GM12892 (cell line): ENCODE measurements at regions not wholly inside any gene's neighbourhood (a gene's known extent, or its start where the extent isn't known, plus 50 kb on each side); places are given as distances from the start of the nearest gene placed in this dataset.

ENCODE experiments used
- DNase-seq: peaks from one replicate; pipeline ENCODE4 v3.0.0; 2011; ENCODE audit not compliant: insufficient read length
- FAIRE-seq: peaks from 2 replicates; lab custom pipeline; 2011; peaks lifted over from hg19 to GRCh38; lab: Jason Lieb, UNC
- POLR2A ChIP-seq: IDR thresholded peaks from 2 replicates; pipeline ENCODE4 v1.6.1; 2011; ENCODE audit warnings: low read depth, low read length, control low read depth
- POLR2AphosphoS5 ChIP-seq: IDR thresholded peaks from 2 replicates; pipeline ENCODE4 v1.6.1; 2011; ENCODE audit warnings: low read depth, low read length, control low read depth
- TAF1 ChIP-seq: IDR thresholded peaks from 2 replicates; pipeline ENCODE4 v1.6.1; 2011; ENCODE audit warnings: low read depth, mild to moderate bottlenecking, control low read depth, low read length, borderline replicate concordance

DNA sequence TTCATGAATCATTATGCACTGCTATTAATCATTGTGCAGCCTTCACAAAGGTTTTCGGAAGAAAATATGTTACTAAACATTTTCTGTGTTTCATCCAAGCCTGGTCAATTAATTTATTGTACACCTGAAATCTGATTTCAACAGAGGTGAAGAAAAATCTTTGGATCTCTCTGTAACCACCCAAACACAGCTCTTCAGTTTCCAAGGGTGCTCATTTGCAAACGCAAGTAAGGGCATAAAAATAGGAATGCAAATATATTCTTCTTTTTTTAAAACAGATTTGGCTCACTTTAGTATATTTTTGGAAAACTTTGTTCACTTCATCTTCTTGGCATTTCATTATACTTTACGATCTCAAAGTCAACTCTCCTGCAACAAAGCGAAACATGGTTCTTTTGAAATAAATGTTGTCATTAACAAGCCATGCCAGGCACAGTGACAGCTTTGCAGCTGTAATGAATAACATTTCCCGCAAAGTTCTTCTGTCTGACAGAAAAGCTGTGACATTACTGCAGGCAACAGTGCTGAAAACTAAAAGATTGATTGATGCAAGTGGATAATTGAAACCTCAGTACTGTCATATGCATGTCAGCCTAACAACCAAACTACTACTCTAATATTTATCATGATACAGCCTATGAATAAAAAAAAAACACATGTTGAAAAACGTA, 348.3 kb downstream of the FRK start:
- FAIRE-seq, result no peak

DNA sequence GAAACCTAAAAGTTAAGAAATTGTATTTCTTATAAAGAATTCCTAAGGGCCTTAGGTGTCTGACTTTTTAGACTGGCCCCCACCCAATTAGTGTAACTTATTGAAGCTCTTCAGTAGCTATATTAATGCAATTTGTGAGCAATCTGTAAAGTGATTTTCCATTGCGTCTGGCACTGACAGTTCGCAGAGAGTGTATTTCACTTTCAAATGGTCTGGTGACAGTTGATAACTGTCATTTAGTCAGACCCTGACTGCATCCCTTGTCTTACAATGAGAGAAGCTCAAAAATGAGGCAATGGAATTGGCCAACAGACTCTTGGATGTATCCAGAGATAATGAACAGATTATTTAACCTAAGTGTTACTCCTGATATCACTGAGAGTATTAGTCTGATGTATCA, 351.8 kb downstream of the FRK start:
- DNase-seq (no peak), FAIRE-seq (no peak)
- no peak for TF ChIP-seq POLR2A

More for the DNA sequence above, 348.3 kb downstream of the FRK start:
- TF ChIP-seq TAF1 (no peak), POLR2AphosphoS5 (no peak), POLR2A (no peak)
- no peak for DNase-seq

DNA sequence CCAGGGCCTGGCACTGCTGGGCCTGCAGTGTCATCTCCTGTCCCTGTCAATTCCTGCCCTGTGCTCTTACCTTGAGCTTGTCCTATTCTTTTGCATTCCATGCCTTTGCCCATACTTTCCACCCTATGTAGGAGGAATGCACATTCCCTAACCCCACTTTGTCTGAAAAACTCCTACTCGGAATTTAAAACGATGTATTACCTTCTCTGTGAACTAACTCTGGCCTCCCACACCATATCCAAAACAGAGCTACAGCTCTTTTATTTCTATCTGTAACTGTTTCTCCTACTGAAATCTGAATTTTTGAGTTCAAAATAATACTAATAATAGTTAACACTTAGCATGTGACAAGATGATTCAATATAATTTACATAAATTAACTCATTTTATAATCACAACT, 353.7 kb downstream of the FRK start:
- no peak for DNase-seq
- FAIRE-seq, result no peak
- TF ChIP-seq POLR2A (no peak), POLR2AphosphoS5 (no peak), TAF1 (no peak)

GRCh38 chr6:115706324-115706723, 354.4 kb downstream of the FRK start:
- FAIRE-seq (no peak), DNase-seq (no peak)
- no peak for TF ChIP-seq TAF1
- TF ChIP-seq POLR2AphosphoS5, result no peak
- TF ChIP-seq POLR2A, result no peak

GRCh38 chr6:115704028-115704427, 356.7 kb downstream of the FRK start:
- no peak for DNase-seq
- no peak for FAIRE-seq

GRCh38 chr6:115691433-115691832, 369.3 kb downstream of the FRK start:
- DNase-seq, result no peak
- no peak for TF ChIP-seq TAF1
- FAIRE-seq, result no peak

More at GRCh38 chr6:115704028-115704427, 356.7 kb downstream of the FRK start:
- TF ChIP-seq POLR2AphosphoS5, result no peak
- TF ChIP-seq POLR2A, result no peak
- no peak for TF ChIP-seq TAF1

DNA sequence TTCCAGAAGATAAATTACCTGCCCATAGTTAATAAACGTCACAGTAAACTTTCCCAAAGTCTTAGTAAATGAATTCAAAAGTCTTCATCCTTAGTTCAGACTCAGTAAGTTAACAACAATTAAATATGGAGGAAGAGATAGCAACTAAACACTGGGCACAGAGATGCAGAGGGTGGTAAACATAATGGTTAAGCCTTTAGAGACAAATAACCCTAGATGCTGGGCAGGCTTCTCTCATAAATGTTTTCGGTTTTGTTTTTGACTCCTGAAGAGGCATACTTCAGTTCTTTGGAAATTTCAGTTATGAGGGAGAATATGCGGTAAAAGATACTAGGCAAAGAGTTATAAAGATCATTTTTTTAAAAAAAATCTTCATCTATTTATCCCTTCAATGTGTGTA, 369.8 kb downstream of the FRK start:
- TF ChIP-seq POLR2AphosphoS5 (no peak), TAF1 (no peak), POLR2A (no peak)
- no peak for FAIRE-seq
- DNase-seq, result no peak

DNA sequence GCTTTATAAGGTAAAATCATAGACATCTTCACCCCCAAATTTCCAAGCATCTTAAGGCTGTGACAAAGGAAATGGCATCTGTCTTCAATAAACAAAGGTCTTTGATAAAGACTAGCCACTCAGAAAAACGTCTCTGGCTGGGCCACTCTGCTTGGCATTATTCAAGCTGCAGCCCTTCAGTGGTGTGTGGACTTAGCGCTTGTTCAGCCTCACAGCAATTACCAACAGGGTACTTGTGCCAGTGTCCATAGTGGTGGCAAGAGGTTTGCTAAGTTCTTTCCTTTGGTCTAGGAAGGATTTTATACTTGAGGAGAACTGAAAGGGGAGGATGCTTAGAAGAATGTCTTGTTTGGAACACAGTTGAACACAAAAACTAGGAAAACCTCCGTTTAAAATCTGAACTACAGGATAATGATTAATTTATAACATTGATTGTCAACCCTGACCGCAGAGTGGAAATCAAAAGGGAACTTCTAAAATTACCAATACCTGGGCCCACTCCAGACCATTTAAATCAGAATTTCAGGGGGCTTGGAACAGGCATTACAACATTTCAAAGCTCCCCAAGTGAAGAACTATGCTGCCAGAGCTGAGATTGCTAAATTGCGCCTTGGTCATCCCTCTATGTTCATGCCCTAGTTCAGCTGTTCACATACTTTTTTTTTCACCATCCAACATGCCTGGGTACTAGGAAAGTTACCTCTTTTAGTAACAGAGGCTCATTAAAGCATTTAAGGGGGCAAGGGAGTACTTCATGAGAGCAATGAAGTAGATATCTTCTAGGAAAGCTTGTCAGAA, 378.5 kb downstream of the FRK start:
- TF ChIP-seq TAF1 (no peak), POLR2A (no peak), POLR2AphosphoS5 (no peak)
- no peak for DNase-seq
- FAIRE-seq, result no peak

GRCh38 chr6:115680621-115681020, 380.1 kb downstream of the FRK start:
- FAIRE-seq (no peak), DNase-seq (no peak)
- TF ChIP-seq TAF1 (no peak), POLR2A (no peak), POLR2AphosphoS5 (no peak)

GRCh38 chr6:115677198-115677597, 383.5 kb downstream of the FRK start:
- FAIRE-seq (no peak), DNase-seq (no peak)
- TF ChIP-seq TAF1, result no peak
- TF ChIP-seq POLR2A, result no peak
- TF ChIP-seq POLR2AphosphoS5, result no peak

- FAIRE-seq, result no peak
- TF ChIP-seq TAF1, result no peak
- TF ChIP-seq POLR2AphosphoS5, result no peak
- no peak for TF ChIP-seq POLR2A
- no peak for DNase-seq
Measured at GRCh38 chr6:115675443-115675842, 385.2 kb downstream of the FRK start.

DNA sequence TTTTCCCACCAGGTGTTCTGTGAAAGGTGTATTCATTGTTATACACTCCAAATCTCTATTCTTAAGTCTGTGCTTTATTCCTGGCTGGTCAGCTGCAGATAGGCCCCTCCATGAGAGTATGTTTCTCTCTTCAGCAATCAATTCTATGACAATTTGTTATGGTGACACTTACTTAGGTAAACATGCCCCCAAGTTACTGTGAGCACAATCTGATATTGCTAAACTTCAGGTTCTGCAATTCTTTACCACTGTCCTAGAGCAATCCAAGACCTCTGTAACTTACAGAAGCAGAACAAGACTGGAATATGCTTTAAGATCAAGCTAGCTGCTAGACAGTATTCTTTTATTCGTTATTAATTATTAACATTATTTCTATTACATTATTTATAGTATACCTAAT, 391.9 kb downstream of the FRK start:
- FAIRE-seq, result no peak

More for the DNA sequence above, 391.9 kb downstream of the FRK start:
- no peak for DNase-seq
- no peak for TF ChIP-seq POLR2AphosphoS5
